OCI-LY1 (cell line): ENCODE measurements at regions not wholly inside any gene's neighbourhood (a gene's known extent, or its start where the extent isn't known, plus 50 kb on each side); places are given as distances from the start of the nearest gene placed in this dataset.

Experiments used
- CTCF ChIP-seq: fragments of 200-600 bp; sonication (generic), shearing (Covaris generic); IDR thresholded peaks from 2 replicates; pipeline ENCODE4 v1.5.1; 2017; ENCODE audit warnings: mild to moderate bottlenecking, antibody characterized with exemption, low read length, moderate library complexity, mixed read lengths
- EZH2 ChIP-seq: fragments of 200-600 bp; sonication (generic), shearing (Covaris generic); IDR thresholded peaks from 2 replicates; pipeline ENCODE4 v1.8.0; 2017; ENCODE audit warnings: borderline replicate concordance, mixed run types, mild to moderate bottlenecking, antibody characterized with exemption, low read length, moderate library complexity, mixed read lengths

- TF ChIP-seq CTCF, result no peak
- no peak for TF ChIP-seq EZH2
These were observed 285.2 kb upstream of the MKLN1 start for GRCh38 chr7:131042269-131043160.
